ENCODE measurements at regions not wholly inside any gene's neighbourhood (a gene's known extent, or its start where the extent isn't known, plus 50 kb on each side); places are given as distances from the start of the nearest gene placed in this dataset.

DNA sequence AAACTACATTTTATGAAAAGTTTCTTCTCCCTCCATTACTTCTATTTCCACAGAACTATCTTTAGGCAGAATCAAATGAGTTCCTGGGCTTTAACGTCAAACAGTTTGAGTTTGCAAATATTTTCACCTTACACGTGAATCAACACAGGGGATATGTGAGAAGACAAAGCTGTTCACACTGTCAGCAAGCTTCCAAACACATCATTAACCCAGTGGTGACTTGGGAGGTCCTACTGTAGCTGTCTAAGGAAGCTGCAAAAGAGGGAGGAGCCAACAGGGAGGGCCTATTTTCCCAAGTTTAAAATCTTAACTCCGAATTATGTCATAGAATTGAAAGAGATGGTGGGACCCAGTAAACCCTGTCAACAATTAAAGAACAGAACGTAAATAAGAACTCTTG, 337.8 kb upstream of the DNAJC19 start:
- no peak for DNase-seq

DNA sequence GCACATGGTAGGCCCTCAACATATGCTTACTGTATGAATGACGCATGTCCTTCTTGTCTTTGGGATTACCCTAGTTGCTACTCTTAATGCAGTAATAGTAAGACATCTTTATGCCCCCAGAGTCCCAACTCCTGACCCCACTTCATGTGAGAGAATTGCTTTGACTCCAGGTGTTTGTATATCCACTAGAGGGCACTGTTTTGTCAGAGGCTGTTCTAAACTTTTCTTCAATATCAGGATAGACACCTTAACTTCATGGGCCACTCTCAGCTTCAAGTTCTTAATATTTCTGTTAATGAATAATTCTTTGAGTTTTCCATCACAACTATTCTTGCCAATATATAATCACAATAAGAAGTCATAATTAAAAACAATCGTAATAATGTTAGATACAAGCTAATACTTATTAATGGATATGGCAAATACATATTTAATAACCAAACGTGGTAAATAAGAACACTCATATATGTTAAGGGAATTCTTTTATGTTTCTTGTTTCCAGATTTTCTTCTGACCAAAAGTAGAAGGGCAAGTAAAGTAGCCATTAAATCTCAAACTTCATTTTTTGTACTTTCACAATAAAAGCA, 337.2 kb upstream of the DNAJC19 start:
- DNase-seq, result peak; percentile 45

GRCh38 chr3:181324516-181324915, 335.0 kb upstream of the DNAJC19 start:
- peak; percentile 6 for DNase-seq

GRCh38 chr3:181318321-181318720, 328.8 kb upstream of the DNAJC19 start:
- DNase-seq, result no peak

DNA sequence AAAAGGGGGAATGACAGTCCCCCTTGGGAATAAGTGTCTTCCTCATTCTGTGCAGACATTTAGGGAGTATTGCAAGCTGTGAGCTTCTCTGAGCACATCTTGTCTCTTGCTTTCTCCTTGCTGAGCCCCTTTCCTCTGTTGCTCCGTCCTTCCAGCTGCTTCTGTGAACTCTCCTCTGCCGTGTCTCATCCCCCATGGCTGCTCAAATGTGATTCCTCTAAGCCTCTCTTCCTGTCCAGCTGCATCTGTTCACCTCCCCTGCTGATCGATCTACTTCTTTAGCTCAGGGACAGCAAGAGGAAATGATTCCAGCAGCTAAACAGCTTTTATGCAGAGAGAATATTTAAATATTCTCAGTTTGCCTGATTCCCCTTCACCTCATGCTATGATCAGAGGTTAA, 328.0 kb upstream of the DNAJC19 start:
- DNase-seq, result no peak

DNA sequence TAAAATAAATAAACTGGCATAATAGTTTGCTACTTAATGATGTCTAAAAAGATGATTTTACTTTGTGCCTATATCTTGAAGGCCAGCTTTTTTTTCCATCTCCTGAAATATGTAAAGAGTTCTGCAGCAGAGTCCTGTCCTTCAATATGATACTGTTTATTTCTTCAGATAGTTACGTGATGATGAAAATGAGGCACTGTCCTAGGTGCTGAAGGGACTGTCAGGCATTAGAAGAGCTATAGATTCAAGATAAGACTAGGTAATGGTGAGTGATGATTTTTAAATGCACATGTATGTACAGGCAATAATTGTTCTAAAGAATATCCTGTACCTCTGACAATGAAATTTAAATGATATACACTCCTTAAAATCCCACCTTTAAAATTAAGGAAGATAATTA, 326.9 kb upstream of the DNAJC19 start:
- DNase-seq, result peak; percentile 17

DNA sequence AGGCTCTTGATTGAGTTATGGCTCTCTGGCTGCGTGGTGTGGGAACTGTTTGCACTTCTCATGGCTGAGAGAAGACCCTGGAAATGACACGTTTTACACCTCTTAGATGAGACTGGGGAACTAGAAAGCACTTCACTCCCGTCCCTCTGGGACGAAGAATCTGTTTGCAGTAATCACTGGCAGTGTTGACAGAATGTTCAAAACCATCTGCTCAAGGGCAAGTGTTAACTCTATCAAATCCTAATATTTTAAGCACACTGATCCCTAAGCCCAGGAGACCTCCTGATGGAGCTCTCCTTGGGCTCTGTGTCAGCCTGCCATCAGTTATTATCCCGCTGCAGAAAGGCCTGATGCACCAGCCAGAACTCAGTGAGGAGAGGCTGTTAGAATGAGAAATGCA, 323.8 kb upstream of the DNAJC19 start:
- no peak for DNase-seq

- DNase-seq, result peak; percentile 3
Observed at GRCh38 chr3:181311186-181311585, 321.6 kb upstream of the DNAJC19 start.

DNA sequence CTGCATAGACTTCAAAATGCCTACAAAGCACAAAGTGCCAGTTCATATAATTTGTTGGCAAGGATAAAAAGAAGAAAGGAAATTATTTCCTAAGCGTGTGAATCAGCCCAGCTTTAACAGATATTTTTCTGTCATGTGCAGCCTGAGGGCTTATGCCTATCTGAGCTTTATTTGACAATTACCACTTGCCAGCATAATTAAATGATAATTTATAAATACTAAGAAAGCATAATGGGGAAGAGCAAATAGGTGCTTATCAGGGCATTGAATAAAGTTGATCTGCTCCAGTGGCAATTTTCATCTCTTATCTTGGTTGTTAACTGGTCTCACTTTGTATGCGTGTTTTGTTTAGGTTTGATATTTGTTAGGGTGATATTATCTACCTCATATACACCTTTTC, 313.4 kb upstream of the DNAJC19 start:
- no peak for DNase-seq

- DNase-seq, result no peak
Observed at GRCh38 chr3:181300033-181300432, 310.5 kb upstream of the DNAJC19 start.

DNA sequence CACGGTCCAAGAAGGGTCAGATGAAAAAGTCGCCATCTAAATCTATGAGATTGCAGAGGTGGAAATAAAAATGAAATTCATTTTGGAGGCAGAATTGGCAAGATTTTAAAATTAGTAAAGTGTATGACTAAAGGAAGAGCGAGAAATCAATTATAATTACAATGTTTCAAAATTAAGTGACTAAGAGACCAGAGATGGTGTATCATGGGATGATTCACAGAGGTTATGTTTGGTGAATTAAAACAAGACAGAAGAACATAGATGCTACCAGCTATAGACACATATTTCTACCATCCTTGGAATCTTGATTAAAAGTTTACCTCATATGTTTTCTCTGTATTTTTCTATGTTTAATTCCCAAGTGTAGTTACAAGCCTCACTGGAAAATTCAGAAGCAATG, 308.9 kb upstream of the DNAJC19 start:
- DNase-seq, result no peak

- no peak for DNase-seq
Observed at GRCh38 chr3:181292984-181293383, 303.4 kb upstream of the DNAJC19 start.

- no peak for DNase-seq
Observed at GRCh38 chr3:181290941-181291340, 301.4 kb upstream of the DNAJC19 start.

GRCh38 chr3:181289306-181289705, 299.8 kb upstream of the DNAJC19 start:
- no peak for DNase-seq

DNA sequence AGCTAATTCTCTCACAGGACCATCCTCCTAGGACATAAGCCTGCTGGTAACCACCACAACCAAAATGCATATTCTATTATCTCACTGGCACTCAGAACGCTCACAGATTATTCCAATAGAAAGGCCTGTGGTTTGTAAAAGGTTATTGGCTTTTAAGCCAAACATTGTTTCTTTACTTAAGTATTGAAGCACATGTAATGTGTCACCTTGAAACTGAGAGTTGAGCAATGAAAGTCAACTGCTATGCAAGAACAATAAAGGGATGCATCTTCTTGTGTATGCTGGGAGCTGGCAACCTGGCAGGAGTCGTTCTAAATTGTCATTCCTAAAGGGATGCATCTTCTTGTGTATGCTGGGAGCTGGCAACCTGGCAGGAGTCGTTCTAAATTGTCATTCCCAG, 298.6 kb upstream of the DNAJC19 start:
- DNase-seq, result no peak

GRCh38 chr3:181279239-181279565, 289.7 kb upstream of the DNAJC19 start:
- no peak for DNase-seq

DNA sequence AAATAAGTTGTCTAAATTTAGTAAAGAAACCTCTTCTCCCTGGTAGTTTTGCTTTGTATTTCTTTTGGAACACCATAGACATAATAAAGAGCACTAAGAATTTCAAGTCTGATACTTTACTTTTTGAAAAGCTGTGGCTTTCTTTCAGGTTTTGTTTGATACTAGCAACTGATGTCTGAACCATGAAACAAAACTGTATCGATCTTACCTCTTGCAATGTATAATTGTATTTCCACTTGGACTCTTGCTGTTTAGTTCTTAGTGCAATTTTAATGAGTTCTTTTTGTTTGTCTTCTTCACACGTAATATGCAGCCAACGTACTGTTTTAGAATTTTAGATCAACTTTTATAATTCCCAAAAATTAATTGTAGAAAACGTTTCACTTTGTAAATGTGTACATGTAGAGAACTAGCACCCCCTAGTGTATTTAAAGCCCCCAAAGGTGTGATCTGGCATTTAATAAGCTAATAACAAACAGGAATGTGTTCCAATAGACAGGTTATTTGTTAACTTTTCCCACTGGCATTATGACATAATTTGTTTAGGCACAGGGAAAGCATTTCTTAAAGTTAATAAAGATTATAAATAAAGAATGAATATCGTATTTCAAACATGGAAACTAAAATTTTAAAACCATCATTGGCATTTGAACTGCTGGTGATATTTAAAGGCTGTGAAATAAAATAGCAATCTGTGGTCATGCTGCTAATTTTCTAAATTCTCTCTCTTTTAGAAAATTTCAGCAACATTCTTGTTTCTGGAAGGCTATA, 289.1 kb upstream of the DNAJC19 start:
- DNase-seq, result peak; percentile 14

DNA sequence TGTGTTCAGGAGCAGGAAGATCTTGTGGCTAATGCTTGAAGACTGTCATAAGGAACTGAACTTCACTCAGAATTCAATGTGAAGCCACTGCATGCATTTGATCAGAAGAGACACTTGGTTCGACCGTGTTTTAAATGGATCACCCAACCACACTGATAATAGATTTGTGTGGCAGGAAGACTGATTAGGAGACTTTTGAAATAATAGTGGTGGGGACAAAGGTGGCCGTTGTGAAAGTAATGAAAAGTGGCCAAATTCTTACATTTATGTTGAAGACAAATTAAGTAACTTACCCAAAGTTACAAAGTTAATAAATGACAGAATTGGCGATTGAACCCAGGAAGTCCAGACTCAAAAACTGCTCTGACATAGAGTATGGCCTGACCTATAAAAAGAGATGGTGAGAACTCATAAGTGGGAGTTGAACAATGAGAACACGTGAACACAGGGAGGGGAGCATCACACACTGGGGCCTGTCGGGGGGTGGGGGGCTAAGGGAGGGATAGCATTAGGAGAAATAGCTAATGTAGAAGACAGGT, 286.9 kb upstream of the DNAJC19 start:
- no peak for DNase-seq

DNA sequence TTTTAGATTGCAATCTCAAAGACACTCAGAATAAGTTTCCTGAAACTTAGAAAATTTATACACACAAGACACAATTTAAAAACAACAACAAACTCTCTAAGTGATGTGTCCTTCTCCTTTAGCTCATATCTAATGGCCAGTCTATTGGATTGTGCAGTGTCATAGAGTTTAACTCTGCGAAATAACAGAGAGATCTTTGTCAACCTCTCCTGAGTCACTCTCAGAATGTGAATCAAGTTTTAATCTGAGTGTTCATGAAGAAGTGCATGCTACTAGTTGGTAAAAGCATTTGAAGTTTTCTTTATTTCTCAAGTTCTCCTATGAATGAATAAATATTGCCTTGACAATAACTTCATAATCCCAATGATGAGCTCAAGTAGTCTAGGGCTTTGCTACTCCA, 284.5 kb upstream of the DNAJC19 start:
- DNase-seq, result no peak

- no peak for DNase-seq
Observed at GRCh38 chr3:181267312-181267711, 277.8 kb upstream of the DNAJC19 start.

DNA sequence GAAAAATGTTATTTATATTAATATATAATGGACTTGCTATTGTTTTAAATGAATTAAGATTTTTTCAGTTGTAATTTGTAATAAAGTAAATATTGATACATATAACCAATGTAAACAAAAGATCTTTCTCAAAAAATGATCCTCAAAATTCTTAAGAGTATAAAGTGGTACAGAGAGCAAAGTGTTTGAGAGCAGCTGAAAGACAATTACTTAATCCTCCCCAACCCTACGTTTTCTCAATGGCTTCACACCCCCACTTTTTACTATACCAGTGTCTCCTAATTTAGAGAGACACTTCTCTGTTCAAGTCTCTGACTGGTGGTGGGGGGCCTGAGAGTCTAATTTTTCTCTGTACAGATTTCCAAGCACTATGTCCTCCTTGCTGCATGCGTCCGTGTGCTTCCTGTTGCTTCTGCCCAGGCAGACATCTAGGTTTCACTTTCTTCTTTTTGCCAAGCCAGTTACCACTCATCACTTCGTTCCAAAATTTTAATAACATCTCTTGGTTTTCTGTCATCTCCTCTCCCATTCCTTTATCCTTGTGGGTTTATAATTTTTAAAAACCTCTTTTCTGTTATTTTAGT, 276.3 kb upstream of the DNAJC19 start:
- peak; percentile 30 for DNase-seq

GRCh38 chr3:181264486-181264885, 274.9 kb upstream of the DNAJC19 start:
- DNase-seq, result no peak

DNA sequence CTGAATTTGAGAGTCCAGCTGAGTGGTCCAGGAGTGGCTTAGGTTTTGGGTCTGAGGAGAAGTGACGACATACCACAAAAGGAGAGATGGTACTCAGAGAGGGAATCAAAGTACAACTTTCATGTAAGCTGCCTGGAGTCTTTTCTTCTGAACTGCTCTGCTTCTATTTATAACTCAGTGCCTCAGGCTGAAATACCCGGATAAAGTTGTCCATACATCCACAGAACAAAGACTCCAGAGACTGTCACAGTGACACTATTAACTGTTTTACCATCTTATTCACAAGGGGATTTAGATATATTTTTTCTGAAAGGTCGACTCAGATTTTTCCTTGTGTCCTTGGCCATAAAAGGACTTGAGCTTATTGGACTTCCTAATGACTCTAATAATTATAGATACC, 264.3 kb upstream of the DNAJC19 start:
- no peak for DNase-seq

- no peak for DNase-seq
Observed at GRCh38 chr3:181252631-181253030, 263.1 kb upstream of the DNAJC19 start.
